ENCODE measurements at regions not wholly inside any gene's neighbourhood (a gene's known extent, or its start where the extent isn't known, plus 50 kb on each side); places are given as distances from the start of the nearest gene placed in this dataset.

- TF ChIP-seq CTCF (IDR thresholded peaks at IDR 0.05) (no peak), POLR2A (IDR thresholded peaks at IDR 0.05) (no peak)
Observed at GRCh38 chr3:4150816-4151215, 152.4 kb upstream of the SETMAR start.
